GM12892 (cell line): ENCODE measurements at regions not wholly inside any gene's neighbourhood (a gene's known extent, or its start where the extent isn't known, plus 50 kb on each side); places are given as distances from the start of the nearest gene placed in this dataset.

Source experiments
- POLR2A ChIP-seq: IDR thresholded peaks from 2 replicates; pipeline ENCODE4 v1.6.1; 2011; ENCODE audit warnings: low read depth, low read length, control low read depth
- POLR2AphosphoS5 ChIP-seq: IDR thresholded peaks from 2 replicates; pipeline ENCODE4 v1.6.1; 2011; ENCODE audit warnings: low read depth, low read length, control low read depth
- TAF1 ChIP-seq: IDR thresholded peaks from 2 replicates; pipeline ENCODE4 v1.6.1; 2011; ENCODE audit warnings: low read depth, mild to moderate bottlenecking, control low read depth, low read length, borderline replicate concordance

- TF ChIP-seq POLR2A, result no peak
- TF ChIP-seq POLR2AphosphoS5, result no peak
- TF ChIP-seq TAF1, result no peak
These were observed 626.1 kb downstream of the COL12A1 start for GRCh38 chr6:74579794-74580193.
